Body of pancreas (tissue), 4 donors: ENCODE measurements at regions not wholly inside any gene's neighbourhood (a gene's known extent, or its start where the extent isn't known, plus 50 kb on each side); places are given as distances from the start of the nearest gene placed in this dataset.
A peak's percentile ranks its signal among the peaks of the same experiment; 100 is the strongest.

Experiments used
- ATAC-seq: fragments of 150-250 bp; one replicate; pipeline ENCODE4 v1.9.1; 2016
- DNase-seq, 4 donors: peaks; one replicate each; pipeline ENCODE4 v3.0.0-alpha.2; 2019
- H3K27ac ChIP-seq, 4 donors: fragments of 200-600 bp; sonication (generic); 1 replicate in 3 of 4; 2 replicates in 1 of 4; pipeline versions ENCODE4 v1.5.1 to v1.6.1; 2016 to 2019; ENCODE audit warnings: mild to moderate bottlenecking in 1 of 4, mixed read lengths in 1 of 4, moderate library complexity in 1 of 4
- H3K27me3 ChIP-seq, 2 donors: fragments of 200-600 bp; sonication (generic); one replicate each; pipeline ENCODE4 v1.6.0; 2016; ENCODE audit warnings: mild to moderate bottlenecking in 1 of 2
- H3K36me3 ChIP-seq, 2 donors: fragments of 200-600 bp; sonication (generic); replicated peaks in 1 of 2; 2 replicates each; pipeline ENCODE4 v1.5.1; 2016; ENCODE audit warnings: low read depth in 2 of 2; ENCODE audit not compliant: insufficient read depth in 1 of 2
- H3K4me1 ChIP-seq: fragments of 200-600 bp; sonication (generic); one replicate; pipeline ENCODE4 v1.6.0; 2016
- H3K4me3 ChIP-seq, 2 donors: fragments of 200-600 bp; sonication (generic); 1 replicate in 1 of 2; 2 replicates in 1 of 2; pipeline ENCODE4 v1.5.1; 2016 to 2019
- H3K9me3 ChIP-seq, 3 donors: fragments of 200-600 bp; sonication (generic); 1 replicate in 2 of 3; 2 replicates in 1 of 3; pipeline ENCODE4 v1.5.1; 2016
- POLR2A ChIP-seq, 3 donors: fragments of 450-650 bp; IDR thresholded peaks; one replicate each; pipeline ENCODE4 v1.6.1; 2016; ENCODE audit warnings: antibody characterized with exemption in 3 of 3, mild to moderate bottlenecking in 2 of 3
- WGBS, 2 donors: methylation state at CpG; one replicate each; pipeline ENCODE4 v1.1.5; 2017; 5-methylcytosine and 5-hydroxymethylcytosine counted together
- intact Hi-C: fragments of 100-400 bp; cut with DNase I; formaldehyde crosslinking; loops from one replicate; pipeline ENCODE4 v1.15.1; 2023
- TF ChIP-seq, protein P1 (sequence below), 7 experiments: fragments of 450-650 bp in 4 of 7; fragments of 200-600 bp in 3 of 7; sonication (generic) in 3 of 7; IDR thresholded peaks; one replicate each; pipeline ENCODE4 v1.5.1; 2016 to 2019; ENCODE audit warnings: antibody characterized with exemption in 7 of 7

DNA sequence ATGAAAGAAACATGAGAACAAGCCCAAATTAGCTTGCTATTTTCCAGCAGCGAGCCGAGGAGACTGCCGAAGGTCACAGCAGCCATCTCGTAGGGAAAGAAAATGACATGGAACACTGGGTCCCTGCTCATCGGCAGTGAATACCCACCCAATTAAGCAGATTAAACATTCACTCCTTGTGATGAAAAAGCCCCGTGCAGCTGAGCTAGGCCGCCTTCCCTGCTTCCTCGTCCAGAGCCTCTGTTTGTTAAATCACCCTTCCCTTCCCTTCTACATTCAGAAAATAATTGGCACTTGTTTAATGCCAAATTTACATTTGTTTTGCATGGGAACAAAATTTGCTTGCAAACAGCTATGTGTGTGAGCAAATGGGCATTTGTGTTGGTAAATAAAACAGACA lies 342.5 kb downstream of the RMST start:
- no peaks in the 10 kb centered on the region for H3K36me3 ChIP-seq
- no peak overlapping the region for H3K4me3 ChIP-seq
- ATAC-seq (no peak), DNase-seq (no peak)
- no peaks in the 10 kb centered on the region for H3K9me3 ChIP-seq
- intact Hi-C loops, result no loop called here
- H3K27ac ChIP-seq, result no peak overlapping the region
- H3K4me1 ChIP-seq, result no peaks in the 10 kb centered on the region
- 38 to 49% methylated on average over 8 of the region's 8 CpGs for WGBS, 2 donors
- TF ChIP-seq, protein P1, sequence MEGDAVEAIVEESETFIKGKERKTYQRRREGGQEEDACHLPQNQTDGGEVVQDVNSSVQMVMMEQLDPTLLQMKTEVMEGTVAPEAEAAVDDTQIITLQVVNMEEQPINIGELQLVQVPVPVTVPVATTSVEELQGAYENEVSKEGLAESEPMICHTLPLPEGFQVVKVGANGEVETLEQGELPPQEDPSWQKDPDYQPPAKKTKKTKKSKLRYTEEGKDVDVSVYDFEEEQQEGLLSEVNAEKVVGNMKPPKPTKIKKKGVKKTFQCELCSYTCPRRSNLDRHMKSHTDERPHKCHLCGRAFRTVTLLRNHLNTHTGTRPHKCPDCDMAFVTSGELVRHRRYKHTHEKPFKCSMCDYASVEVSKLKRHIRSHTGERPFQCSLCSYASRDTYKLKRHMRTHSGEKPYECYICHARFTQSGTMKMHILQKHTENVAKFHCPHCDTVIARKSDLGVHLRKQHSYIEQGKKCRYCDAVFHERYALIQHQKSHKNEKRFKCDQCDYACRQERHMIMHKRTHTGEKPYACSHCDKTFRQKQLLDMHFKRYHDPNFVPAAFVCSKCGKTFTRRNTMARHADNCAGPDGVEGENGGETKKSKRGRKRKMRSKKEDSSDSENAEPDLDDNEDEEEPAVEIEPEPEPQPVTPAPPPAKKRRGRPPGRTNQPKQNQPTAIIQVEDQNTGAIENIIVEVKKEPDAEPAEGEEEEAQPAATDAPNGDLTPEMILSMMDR (IDR thresholded peaks at IDR 0.05), result no peak
- no peak for TF ChIP-seq POLR2A (IDR thresholded peaks at IDR 0.05)
- H3K27me3 ChIP-seq, result no peaks in the 10 kb centered on the region

- WGBS, 2 donors, result 65 to 69% methylated on average over 2 of the region's 2 CpGs
- no peak for DNase-seq
- intact Hi-C loops, result no loop called here
- H3K36me3 ChIP-seq, result no peaks in the 10 kb centered on the region
- TF ChIP-seq POLR2A (IDR thresholded peaks at IDR 0.05), result no peak
- TF ChIP-seq, protein P1 (IDR thresholded peaks at IDR 0.05), result no peak
- no peak overlapping the region for H3K4me3 ChIP-seq
- ATAC-seq, result no peak
- no peak overlapping the region for H3K27ac ChIP-seq
- H3K4me1 ChIP-seq, result no peaks in the 10 kb centered on the region
- H3K27me3 ChIP-seq, result no peaks in the 10 kb centered on the region
- no peaks in the 10 kb centered on the region for H3K9me3 ChIP-seq
These were observed 350.7 kb downstream of the RMST start for GRCh38 chr12:97813301-97813700.

GRCh38 chr12:97821806-97822205 lies 359.2 kb downstream of the RMST start:
- ATAC-seq (no peak), DNase-seq (no peak)
- intact Hi-C loops, result no loop called here

GRCh38 chr12:97835541-97835940 lies 372.9 kb downstream of the RMST start:
- no peak overlapping the region for H3K4me3 ChIP-seq
- no peak for ATAC-seq
- TF ChIP-seq, protein P1 (IDR thresholded peaks at IDR 0.05), result no peak
- TF ChIP-seq POLR2A (IDR thresholded peaks at IDR 0.05), result no peak
- no peaks in the 10 kb centered on the region for H3K27me3 ChIP-seq
- no peaks in the 10 kb centered on the region for H3K4me1 ChIP-seq
- no peak overlapping the region for H3K27ac ChIP-seq
- H3K9me3 ChIP-seq, result no peaks in the 10 kb centered on the region
- intact Hi-C loops, result no loop called here
- DNase-seq, result no peak
- no peaks in the 10 kb centered on the region for H3K36me3 ChIP-seq
- WGBS, 2 donors, result 69 to 70% methylated on average over 4 of the region's 4 CpGs

More at GRCh38 chr12:97821806-97822205, 359.2 kb downstream of the RMST start:
- H3K9me3 ChIP-seq, result no peaks in the 10 kb centered on the region
- H3K4me3 ChIP-seq, result no peak overlapping the region
- no peak for TF ChIP-seq POLR2A (IDR thresholded peaks at IDR 0.05)
- TF ChIP-seq, protein P1 (IDR thresholded peaks at IDR 0.05), result no peak
- H3K36me3 ChIP-seq, result no peaks in the 10 kb centered on the region
- no peaks in the 10 kb centered on the region for H3K4me1 ChIP-seq
- H3K27me3 ChIP-seq, result no peaks in the 10 kb centered on the region
- no peak overlapping the region for H3K27ac ChIP-seq
- 77 to 82% methylated on average over 4 of the region's 4 CpGs for WGBS, 2 donors

DNA sequence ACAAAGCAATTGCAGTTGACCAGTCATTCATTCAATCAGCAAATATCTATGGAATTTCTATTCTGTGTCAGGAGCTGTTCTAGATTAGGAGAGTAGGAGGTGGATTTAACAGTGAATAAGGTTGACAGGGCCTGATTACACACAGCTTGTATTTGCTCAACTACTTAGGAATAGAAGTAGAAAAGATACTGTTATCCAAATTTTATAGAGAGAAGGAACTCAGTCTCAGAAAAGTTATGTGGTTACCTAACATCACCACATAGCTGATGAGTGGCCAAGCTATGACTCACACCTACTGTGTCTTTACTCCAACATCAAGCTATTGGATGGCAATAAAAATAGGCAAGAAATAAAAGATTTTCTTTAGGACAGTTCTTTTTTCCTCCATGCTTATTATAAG lies 374.8 kb downstream of the RMST start:
- TF ChIP-seq, protein P1 (IDR thresholded peaks at IDR 0.05), result no peak
- intact Hi-C loops, result no loop called here
- H3K4me3 ChIP-seq, result no peak overlapping the region
- H3K36me3 ChIP-seq, result no peaks in the 10 kb centered on the region
- ATAC-seq, result peak; percentile 27
- H3K9me3 ChIP-seq, result no peaks in the 10 kb centered on the region
- DNase-seq, result peak in 3 of 4 donors; percentile 19 to 26 (median 22)
- H3K27me3 ChIP-seq, result no peaks in the 10 kb centered on the region
- no peak overlapping the region for H3K27ac ChIP-seq
- H3K4me1 ChIP-seq, result no peaks in the 10 kb centered on the region
